Gastrocnemius medialis (tissue), 4 donors: ENCODE measurements at regions not wholly inside any gene's neighbourhood (a gene's known extent, or its start where the extent isn't known, plus 50 kb on each side); places are given as distances from the start of the nearest gene placed in this dataset.

Experiments
- POLR2A ChIP-seq, 2 donors: fragments of 450-650 bp; IDR thresholded peaks; one replicate each; pipeline ENCODE4 v1.6.1; 2017; ENCODE audit warnings: antibody characterized with exemption in 2 of 2, mild to moderate bottlenecking in 2 of 2, moderate library complexity in 2 of 2
- TF ChIP-seq, protein P1 (sequence below), 5 experiments: fragments of 450-650 bp in 3 of 5; fragments of 200-600 bp in 2 of 5; sonication (generic) in 2 of 5; IDR thresholded peaks in 4 of 5; conservative IDR thresholded peaks in 1 of 5; 1 replicate in 4 of 5; 2 replicates in 1 of 5; pipeline ENCODE4 v1.5.1; 2016 to 2019; ENCODE audit warnings: antibody characterized with exemption in 5 of 5, mild to moderate bottlenecking in 3 of 5, moderate library complexity in 3 of 5

- TF ChIP-seq, protein P1, sequence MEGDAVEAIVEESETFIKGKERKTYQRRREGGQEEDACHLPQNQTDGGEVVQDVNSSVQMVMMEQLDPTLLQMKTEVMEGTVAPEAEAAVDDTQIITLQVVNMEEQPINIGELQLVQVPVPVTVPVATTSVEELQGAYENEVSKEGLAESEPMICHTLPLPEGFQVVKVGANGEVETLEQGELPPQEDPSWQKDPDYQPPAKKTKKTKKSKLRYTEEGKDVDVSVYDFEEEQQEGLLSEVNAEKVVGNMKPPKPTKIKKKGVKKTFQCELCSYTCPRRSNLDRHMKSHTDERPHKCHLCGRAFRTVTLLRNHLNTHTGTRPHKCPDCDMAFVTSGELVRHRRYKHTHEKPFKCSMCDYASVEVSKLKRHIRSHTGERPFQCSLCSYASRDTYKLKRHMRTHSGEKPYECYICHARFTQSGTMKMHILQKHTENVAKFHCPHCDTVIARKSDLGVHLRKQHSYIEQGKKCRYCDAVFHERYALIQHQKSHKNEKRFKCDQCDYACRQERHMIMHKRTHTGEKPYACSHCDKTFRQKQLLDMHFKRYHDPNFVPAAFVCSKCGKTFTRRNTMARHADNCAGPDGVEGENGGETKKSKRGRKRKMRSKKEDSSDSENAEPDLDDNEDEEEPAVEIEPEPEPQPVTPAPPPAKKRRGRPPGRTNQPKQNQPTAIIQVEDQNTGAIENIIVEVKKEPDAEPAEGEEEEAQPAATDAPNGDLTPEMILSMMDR (IDR thresholded peaks at IDR 0.05 in 4 of 5, conservative IDR thresholded peaks at IDR 0.05 in 1 of 5), result no peak
- TF ChIP-seq POLR2A (IDR thresholded peaks at IDR 0.05), result no peak
Observed at GRCh38 chr12:63450334-63450733, 218.0 kb downstream of the DPY19L2 start.
